OCI-LY1 (cell line): ENCODE measurements at regions not wholly inside any gene's neighbourhood (a gene's known extent, or its start where the extent isn't known, plus 50 kb on each side); places are given as distances from the start of the nearest gene placed in this dataset.

Source experiments
- H2AFZ ChIP-seq: fragments of 200-600 bp; sonication (generic), shearing (Covaris generic); 2 replicates; pipeline ENCODE4 v1.6.0; 2014; ENCODE audit warnings: antibody characterized with exemption, mild to moderate bottlenecking, low read length
- H3F3A ChIP-seq: fragments of 200-600 bp; sonication (generic), shearing (Covaris generic); 2 replicates; pipeline ENCODE4 v1.6.0; 2014; ENCODE audit warnings: mild to moderate bottlenecking, antibody characterized with exemption, low read length, moderate library complexity; ENCODE audit not compliant: insufficient read depth
- H3K27ac ChIP-seq: fragments of 200-600 bp; sonication (generic); 2 replicates; pipeline ENCODE4 v1.5.1; 2014; ENCODE audit warnings: low read length, mixed run types, mild to moderate bottlenecking, low read depth; ENCODE audit not compliant: poor library complexity, severe bottlenecking
- H3K27me3 ChIP-seq: fragments of 200-600 bp; sonication (generic); 2 replicates; pipeline ENCODE4 v1.6.0; 2014; ENCODE audit warnings: antibody characterized with exemption, mild to moderate bottlenecking, low read length, moderate library complexity; ENCODE audit not compliant: insufficient read depth
- H3K36me3 ChIP-seq: fragments of 200-600 bp; sonication (generic); 2 replicates; pipeline ENCODE4 v1.6.1; 2014; ENCODE audit warnings: mild to moderate bottlenecking, antibody characterized with exemption, low read length, moderate library complexity, mixed read lengths; ENCODE audit not compliant: insufficient read depth
- H3K4me1 ChIP-seq: fragments of 200-600 bp; sonication (generic); 2 replicates; pipeline ENCODE4 v1.5.1; 2014; ENCODE audit warnings: mild to moderate bottlenecking, low read length, moderate library complexity; ENCODE audit not compliant: insufficient read depth, severe bottlenecking
- H3K4me2 ChIP-seq: fragments of 200-600 bp; sonication (generic), shearing (Covaris generic); 2 replicates; pipeline ENCODE4 v1.6.1; 2014; ENCODE audit warnings: low read length
- H3K4me3 ChIP-seq: fragments of 200-600 bp; sonication (generic); 2 replicates; pipeline ENCODE4 v1.5.1; 2014; ENCODE audit warnings: low read length, low read depth, mild to moderate bottlenecking, mixed read lengths; ENCODE audit not compliant: poor library complexity, severe bottlenecking
- H3K79me2 ChIP-seq: fragments of 200-600 bp; shearing (Covaris generic); 2 replicates; pipeline ENCODE4 v1.6.1; 2016; ENCODE audit warnings: mixed run types, low read length, mixed read lengths; ENCODE audit not compliant: insufficient read depth
- H3K9ac ChIP-seq: fragments of 200-600 bp; sonication (generic), shearing (Covaris generic); 2 replicates; pipeline ENCODE4 v1.6.1; 2014; ENCODE audit warnings: mild to moderate bottlenecking, low read length, mixed read lengths
- H3K9me2 ChIP-seq: fragments of 200-600 bp; sonication (generic), shearing (Covaris generic); 2 replicates; pipeline ENCODE4 v1.6.1; 2014; ENCODE audit warnings: low read depth, mild to moderate bottlenecking, low read length, mixed read lengths
- H3K9me3 ChIP-seq: fragments of 200-600 bp; shearing (Covaris generic); 2 replicates; pipeline ENCODE4 v1.6.1; 2014; ENCODE audit warnings: low read length, mixed read lengths
- H4K20me1 ChIP-seq: fragments of 200-600 bp; sonication (generic), shearing (Covaris generic); 2 replicates; pipeline ENCODE4 v1.6.0; 2016; ENCODE audit warnings: mild to moderate bottlenecking, low read length; ENCODE audit not compliant: insufficient read depth
- CTCF ChIP-seq: fragments of 200-600 bp; sonication (generic), shearing (Covaris generic); IDR thresholded peaks from 2 replicates; pipeline ENCODE4 v1.5.1; 2017; ENCODE audit warnings: mild to moderate bottlenecking, antibody characterized with exemption, low read length, moderate library complexity, mixed read lengths
- EZH2 ChIP-seq: fragments of 200-600 bp; sonication (generic), shearing (Covaris generic); IDR thresholded peaks from 2 replicates; pipeline ENCODE4 v1.8.0; 2017; ENCODE audit warnings: borderline replicate concordance, mixed run types, mild to moderate bottlenecking, antibody characterized with exemption, low read length, moderate library complexity, mixed read lengths

- no peaks in the 10 kb centered on the region for H3F3A ChIP-seq
- no peak for TF ChIP-seq CTCF
- no peak for TF ChIP-seq EZH2
- no peaks in the 10 kb centered on the region for H3K27me3 ChIP-seq
- H2AFZ ChIP-seq: no peak overlapping the region
- H3K79me2 ChIP-seq: no peaks in the 10 kb centered on the region
- H4K20me1 ChIP-seq: no peaks in the 10 kb centered on the region
- H3K4me3 ChIP-seq: no peak overlapping the region
- H3K9ac ChIP-seq: no peak overlapping the region
- H3K27ac ChIP-seq: no peak overlapping the region
- H3K9me3 ChIP-seq: no peaks in the 10 kb centered on the region
- H3K4me1 ChIP-seq: no peaks in the 10 kb centered on the region
- H3K36me3 ChIP-seq: no peaks in the 10 kb centered on the region
- H3K4me2 ChIP-seq: no peak overlapping the region
- no peaks in the 10 kb centered on the region for H3K9me2 ChIP-seq
Observed at GRCh38 chr1:164991763-164992314, 364.7 kb downstream of the LMX1A start.

GRCh38 chr1:164983023-164983650 is 373.4 kb downstream of the LMX1A start:
- Histone ChIP-seq H3K27ac (no peak overlapping the region), H3K27me3 (no peaks in the 10 kb centered on the region), H3K4me1 (no peaks in the 10 kb centered on the region), H2AFZ (no peak overlapping the region), H4K20me1 (no peaks in the 10 kb centered on the region), H3K4me3 (no peak overlapping the region), H3K4me2 (no peak overlapping the region), H3K9ac (no peak overlapping the region), H3K36me3 (no peaks in the 10 kb centered on the region), H3K79me2 (no peaks in the 10 kb centered on the region), H3F3A (no peaks in the 10 kb centered on the region), H3K9me2 (no peaks in the 10 kb centered on the region), H3K9me3 (no peaks in the 10 kb centered on the region)
- TF ChIP-seq EZH2 (no peak), CTCF (no peak)

- Histone ChIP-seq H3K4me3 (no peak overlapping the region), H3K79me2 (no peaks in the 10 kb centered on the region), H3K4me1 (no peaks in the 10 kb centered on the region), H3K27me3 (no peaks in the 10 kb centered on the region), H4K20me1 (no peaks in the 10 kb centered on the region), H2AFZ (no peak overlapping the region), H3K9me3 (no peaks in the 10 kb centered on the region), H3K4me2 (no peak overlapping the region), H3K36me3 (no peaks in the 10 kb centered on the region), H3K9me2 (no peaks in the 10 kb centered on the region), H3K27ac (no peak overlapping the region), H3F3A (no peaks in the 10 kb centered on the region), H3K9ac (no peak overlapping the region)
- TF ChIP-seq EZH2: no peak
- TF ChIP-seq CTCF: no peak
Observed at GRCh38 chr1:164982545-164982944, 374.0 kb downstream of the LMX1A start.
